ENCODE measurements at regions not wholly inside any gene's neighbourhood (a gene's known extent, or its start where the extent isn't known, plus 50 kb on each side); places are given as distances from the start of the nearest gene placed in this dataset.

DNA sequence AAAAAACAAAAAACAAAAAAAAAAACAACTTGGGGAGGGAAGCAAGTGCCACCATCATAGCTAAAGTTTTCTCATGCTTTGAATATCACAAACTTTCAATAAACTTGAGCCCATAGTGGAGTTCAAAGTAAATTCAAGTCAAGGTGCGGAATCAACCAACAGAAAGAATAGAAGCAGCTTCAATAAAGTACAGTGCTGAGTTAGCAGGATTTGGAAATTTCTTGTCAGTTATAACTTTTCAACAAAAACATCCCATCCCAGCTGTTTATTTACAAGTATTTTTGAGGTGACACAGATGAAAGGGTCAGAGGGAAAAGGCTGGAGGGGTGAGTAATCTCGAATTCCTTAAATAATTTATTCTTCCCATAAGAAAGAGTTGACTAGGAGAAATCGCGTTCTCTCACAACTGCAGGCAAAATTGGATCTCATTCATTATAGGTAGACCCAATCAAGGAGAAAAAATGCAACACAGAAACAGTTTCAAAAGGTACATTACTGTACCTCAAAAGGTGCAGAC lies 477.4 kb upstream of the RASGRP1 start:
- no peak for DNase-seq

DNA sequence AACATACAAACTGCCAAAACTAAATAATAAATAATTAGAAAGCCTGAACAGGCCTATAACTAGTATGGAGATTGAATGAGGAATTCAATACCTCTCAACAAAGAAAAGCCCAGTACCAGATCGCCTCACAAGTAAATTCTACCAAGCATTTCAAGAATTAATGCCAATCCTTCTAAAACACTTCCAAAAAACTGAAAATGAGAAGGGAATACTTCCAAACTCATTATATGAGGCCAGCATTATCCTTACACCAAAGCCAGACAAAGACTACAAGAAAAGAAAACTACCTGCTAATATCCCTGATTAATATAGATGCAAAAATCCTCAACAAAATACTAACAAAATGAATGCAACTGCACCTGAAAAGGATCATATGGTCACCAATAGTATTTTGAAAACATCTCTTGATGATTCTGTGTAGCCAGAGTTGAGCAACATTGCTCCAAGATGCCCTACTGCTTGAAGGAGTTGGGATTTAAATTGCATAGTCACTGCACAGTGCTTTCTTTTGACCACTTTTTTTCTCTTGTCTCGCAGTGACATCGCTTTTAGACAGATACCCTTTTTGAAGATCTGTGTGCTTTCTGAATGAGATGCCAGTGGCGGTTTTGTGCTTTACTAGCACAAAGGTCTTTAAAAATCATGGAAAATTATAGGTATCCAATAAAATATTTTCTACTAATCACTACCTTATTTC lies 487.2 kb upstream of the RASGRP1 start:
- DNase-seq = no peak

DNA sequence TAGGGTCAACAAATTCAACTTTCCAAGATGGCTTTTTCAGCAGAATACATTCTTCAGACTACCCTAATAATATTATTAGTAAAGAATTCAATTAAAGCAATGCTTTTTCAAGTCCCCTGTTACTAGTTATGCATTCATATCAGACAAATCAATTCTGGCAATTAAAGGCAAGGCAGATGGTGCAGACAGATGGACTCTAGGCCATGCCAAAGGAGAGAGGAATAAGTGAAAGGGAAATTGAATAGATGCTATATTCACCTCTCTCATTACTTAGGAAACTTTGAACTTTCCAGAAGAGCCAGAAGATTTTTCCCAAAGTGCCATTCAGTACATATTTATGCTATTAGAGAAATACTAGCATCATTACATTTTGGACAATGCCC lies 487.7 kb upstream of the RASGRP1 start:
- DNase-seq = peak; percentile 51

GRCh38 chr15:39053480-39053879 lies 488.9 kb upstream of the RASGRP1 start:
- no peak for DNase-seq

DNA sequence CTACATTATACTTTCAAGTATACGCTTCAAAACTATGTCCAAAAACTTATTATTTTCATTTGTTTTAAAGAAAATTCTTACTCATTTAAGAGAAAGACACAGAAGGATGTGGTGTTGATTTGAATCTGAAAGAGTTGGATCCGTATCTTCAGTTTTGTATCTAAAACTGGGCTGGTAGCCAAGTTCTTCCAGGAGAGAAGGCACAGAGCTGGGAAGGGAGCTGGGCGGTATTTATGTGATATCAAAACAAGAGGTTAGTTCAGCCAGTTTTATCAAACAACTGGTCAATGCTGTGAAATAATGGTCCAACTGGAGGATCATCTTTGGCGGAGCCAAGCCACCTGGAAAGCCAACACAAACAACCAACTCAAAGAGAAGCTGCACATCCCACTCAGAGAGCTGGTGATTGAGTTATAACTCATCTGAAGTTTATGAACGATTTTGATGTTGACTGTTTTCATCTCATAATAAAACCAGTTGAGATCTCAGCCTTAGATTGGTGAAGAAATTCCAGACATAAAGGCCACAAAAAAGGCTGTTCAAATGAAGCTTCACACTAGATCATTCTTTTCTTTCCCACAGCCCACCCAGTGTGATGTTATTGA lies 489.6 kb upstream of the RASGRP1 start:
- no peak for DNase-seq

GRCh38 chr15:39056357-39056756 lies 491.7 kb upstream of the RASGRP1 start:
- no peak for DNase-seq

GRCh38 chr15:39058351-39059131 lies 493.9 kb upstream of the RASGRP1 start:
- no peak for DNase-seq

- DNase-seq = no peak
Measured at GRCh38 chr15:39059917-39060316, 495.3 kb upstream of the RASGRP1 start.

DNA sequence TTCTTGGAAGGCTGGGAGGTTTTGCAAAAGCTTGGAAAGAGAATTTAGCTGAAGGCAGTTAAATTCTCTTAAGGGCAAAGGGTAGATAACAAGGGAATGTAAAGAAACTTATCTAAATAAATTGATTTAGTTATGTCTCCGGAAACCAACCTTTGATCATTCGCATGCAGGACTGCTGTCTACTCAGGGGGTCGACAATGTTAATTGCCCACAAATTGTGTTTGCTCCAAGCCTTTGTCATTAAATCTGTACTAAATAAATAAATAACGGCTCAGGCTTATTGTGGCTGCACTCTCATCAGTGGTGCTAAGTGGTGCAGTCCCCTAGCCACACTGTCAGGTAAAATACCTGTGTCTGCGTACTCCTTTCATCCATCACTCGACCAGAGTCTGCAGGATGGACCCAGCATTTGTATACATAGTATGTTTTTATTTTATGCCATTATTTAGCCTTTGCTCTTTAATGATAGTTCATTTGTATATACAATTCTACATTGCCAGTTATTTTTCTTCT lies 497.4 kb upstream of the RASGRP1 start:
- no peak for DNase-seq

- no peak for DNase-seq
Measured at GRCh38 chr15:39066677-39067076, 502.1 kb upstream of the RASGRP1 start.

DNA sequence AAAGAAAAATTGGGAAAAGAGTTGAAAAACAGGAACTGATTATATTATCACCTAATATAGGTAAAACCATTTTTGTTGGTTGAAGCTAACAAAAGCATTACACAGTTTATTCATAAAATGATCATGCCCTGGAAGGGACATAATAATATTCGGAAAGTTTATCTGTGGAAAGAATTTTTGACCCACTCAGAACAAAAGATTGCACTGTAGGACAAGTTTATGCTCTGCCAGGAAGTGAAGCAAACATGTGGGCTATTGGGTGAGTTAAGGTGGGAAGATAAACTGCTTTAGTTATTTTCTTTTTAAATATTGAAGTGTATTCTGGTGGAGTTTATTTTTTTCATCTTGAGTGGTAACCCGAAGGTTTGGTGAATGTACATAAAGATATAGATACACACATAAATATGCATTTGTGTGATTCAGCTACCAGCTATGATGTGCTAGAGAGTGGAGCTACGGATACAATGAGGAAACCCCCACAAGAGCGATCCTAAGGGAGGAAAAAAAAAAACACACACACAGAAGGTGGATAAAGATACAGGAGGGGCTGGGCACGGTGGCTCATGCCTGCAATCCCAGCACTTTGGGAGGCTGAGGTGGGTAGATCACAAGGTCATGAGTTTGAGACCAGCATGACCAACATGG lies 506.4 kb upstream of the THBS1 start:
- no peak for DNase-seq

DNA sequence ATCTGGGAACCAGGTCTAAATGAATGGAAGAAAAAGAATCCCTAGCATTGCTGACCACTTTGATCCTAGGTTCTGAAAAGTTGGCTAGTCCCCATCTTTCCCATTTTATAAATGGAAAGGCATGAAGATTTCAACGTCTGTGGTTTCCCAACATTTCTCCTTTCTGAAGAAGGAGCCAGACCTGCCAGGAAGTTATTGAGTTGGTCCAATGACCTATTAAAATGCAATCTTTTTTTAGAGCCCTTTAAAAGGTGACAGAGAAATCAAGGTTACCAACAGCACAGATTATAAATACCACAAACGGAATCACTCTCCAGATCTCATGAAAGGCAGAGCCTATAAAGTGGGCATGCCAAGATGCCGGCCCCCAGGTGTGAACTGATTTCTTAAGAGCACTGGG lies 505.6 kb upstream of the THBS1 start:
- no peak for DNase-seq

DNA sequence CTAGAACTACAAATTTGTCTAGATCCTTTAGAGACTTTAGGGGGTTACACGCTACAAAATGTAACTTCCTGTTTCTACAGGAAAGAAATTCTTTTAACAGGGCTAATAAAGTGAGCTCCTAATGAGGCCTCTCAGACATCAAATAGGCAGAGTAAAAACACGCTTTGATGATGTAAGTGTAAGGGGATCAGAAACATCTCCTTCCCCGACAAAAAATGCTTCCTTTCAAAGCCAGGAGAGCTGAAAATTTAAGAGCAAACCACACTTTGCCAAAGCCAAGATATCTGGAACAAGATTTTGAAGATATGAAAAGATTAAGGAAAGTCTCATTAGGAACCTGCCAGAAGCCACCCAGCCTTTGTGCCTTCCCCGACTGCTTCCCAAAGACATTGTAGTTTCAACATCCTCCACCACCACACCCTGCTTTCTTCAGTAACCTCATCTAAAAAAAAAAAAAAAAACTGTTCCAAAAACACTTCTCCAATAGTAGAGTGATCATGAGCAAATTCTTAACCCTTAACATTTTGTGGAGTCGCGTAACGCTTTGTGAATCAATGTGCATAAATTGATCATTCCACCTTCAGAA lies 505.0 kb upstream of the THBS1 start:
- DNase-seq = no peak

DNA sequence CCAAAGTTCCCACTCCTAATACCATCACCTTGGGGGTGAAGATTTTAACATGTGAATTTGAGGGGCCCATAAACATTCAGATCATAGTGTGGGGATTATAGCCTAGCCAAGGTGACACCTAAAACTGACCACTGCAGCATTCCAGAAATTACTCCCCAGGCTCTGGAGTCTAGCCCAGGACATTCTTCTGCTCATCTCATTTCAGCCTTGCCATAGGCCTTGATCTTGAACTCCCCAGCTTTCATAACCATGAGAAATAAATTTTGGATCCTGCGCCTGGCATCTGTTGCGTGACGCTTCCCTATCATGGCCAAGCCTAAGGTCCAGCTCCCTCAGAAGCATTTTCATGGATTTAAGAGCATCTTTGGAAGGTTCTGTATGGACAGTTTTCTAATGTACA lies 502.9 kb upstream of the THBS1 start:
- no peak for DNase-seq

GRCh38 chr15:39079296-39079847 lies 501.5 kb upstream of the THBS1 start:
- no peak for DNase-seq

- no peak for DNase-seq
Measured at GRCh38 chr15:39083213-39083612, 497.7 kb upstream of the THBS1 start.

GRCh38 chr15:39084674-39085530 lies 496.0 kb upstream of the THBS1 start:
- peak; percentile 84 for DNase-seq

DNA sequence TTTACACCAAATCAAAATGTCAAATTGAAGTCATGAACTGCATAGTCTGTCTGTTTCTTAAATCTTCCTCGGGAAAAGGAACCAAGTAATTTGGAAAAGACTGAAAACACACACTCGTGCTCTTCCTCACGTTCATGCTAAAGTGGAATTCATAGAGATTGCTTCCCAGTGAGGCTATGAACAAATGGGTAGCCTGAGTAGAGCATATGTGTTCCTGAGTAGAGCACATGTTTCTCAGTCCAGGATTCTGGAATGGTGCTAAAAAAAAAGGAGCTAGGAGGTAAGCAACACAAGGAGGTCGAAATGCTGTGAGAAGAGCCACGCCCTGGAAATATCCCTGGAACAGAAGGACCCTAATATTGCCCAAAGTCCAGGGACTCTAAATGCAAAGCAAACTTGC lies 494.2 kb upstream of the THBS1 start:
- DNase-seq = no peak

- no peak for DNase-seq
Measured at GRCh38 chr15:39088156-39088555, 492.7 kb upstream of the THBS1 start.

DNA sequence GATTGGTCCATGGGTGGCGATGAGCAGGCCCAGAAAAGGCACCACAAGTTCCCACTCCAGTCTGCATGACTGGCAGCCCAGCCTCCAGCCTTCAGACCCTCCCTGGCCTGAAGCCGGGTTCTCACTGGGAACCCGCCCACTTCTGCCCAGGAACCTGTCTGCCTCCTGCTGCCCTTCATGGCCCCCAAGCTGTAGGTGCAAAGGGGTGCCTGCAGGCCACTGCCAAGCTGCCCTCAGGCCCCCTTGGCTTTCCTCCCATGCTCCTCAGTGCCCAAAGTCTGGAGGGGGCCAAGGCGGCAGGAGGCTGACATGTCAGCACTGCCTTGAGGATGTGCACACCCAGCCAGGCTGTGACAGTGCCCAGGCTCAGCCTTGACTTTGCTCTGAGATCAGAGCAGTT lies 488.5 kb upstream of the THBS1 start:
- no peak for DNase-seq

GRCh38 chr15:39092761-39093160 lies 488.1 kb upstream of the THBS1 start:
- DNase-seq = no peak

DNA sequence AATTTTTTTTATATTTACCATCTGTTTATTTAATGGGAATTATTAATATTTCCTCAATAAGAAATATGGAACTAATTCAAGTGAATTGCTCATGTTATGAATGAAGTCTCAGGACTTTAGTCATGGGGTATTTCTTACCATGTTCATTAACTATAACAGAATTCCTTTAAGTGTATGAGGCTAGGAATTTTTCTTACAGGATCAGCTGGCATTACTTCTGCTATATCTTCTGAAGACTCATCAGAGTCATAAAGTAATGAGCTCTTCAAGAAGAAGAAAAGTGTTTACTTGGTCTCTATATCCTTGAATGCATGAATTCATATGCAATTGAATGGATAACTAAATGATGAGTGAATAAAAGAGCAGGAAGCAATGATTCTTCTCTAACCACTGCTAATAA lies 486.8 kb upstream of the THBS1 start:
- DNase-seq = no peak

Data from NCI-H82 (cell line).